Endothelial cell of umbilical vein (primary cell): ENCODE measurements at regions not wholly inside any gene's neighbourhood (a gene's known extent, or its start where the extent isn't known, plus 50 kb on each side); places are given as distances from the start of the nearest gene placed in this dataset.

ENCODE experiments used
- EZH2 ChIP-seq: IDR thresholded peaks from 2 replicates; pipeline ENCODE4 v1.6.1; 2012; ENCODE audit warnings: borderline replicate concordance, low read depth, mild to moderate bottlenecking, moderate library complexity, low read length, inconsistent platforms; ENCODE audit not compliant: severe bottlenecking
- MAX ChIP-seq: IDR thresholded peaks from 2 replicates; pipeline ENCODE4 v1.6.1; 2011; ENCODE audit not compliant: insufficient read depth, insufficient read length
- MYC ChIP-seq: IDR thresholded peaks from one replicate; pipeline ENCODE4 v1.6.1; 2011; ENCODE audit warnings: mild to moderate bottlenecking, low read depth, low read length
- POLR2A ChIP-seq: IDR thresholded peaks from 2 replicates; pipeline ENCODE4 v1.6.1; 2012; ENCODE audit warnings: low read depth, mild to moderate bottlenecking, control low read depth, low read length
- TF ChIP-seq, protein P1 (sequence below), 2 donors: IDR thresholded peaks; 1 replicate in 1 of 2; 2 replicates in 1 of 2; pipeline ENCODE4 v1.5.1; 2011; ENCODE audit warnings: low read length in 2 of 2, mild to moderate bottlenecking in 2 of 2, moderate library complexity in 2 of 2, control low read depth in 1 of 2, inconsistent platforms in 1 of 2, low read depth in 1 of 2; ENCODE audit not compliant: insufficient read depth in 1 of 2; ENCODE audit errors: extremely low read depth in 1 of 2

GRCh38 chr3:145133281-145133680, 1027.7 kb downstream of the PLOD2 start:
- TF ChIP-seq, protein P1, sequence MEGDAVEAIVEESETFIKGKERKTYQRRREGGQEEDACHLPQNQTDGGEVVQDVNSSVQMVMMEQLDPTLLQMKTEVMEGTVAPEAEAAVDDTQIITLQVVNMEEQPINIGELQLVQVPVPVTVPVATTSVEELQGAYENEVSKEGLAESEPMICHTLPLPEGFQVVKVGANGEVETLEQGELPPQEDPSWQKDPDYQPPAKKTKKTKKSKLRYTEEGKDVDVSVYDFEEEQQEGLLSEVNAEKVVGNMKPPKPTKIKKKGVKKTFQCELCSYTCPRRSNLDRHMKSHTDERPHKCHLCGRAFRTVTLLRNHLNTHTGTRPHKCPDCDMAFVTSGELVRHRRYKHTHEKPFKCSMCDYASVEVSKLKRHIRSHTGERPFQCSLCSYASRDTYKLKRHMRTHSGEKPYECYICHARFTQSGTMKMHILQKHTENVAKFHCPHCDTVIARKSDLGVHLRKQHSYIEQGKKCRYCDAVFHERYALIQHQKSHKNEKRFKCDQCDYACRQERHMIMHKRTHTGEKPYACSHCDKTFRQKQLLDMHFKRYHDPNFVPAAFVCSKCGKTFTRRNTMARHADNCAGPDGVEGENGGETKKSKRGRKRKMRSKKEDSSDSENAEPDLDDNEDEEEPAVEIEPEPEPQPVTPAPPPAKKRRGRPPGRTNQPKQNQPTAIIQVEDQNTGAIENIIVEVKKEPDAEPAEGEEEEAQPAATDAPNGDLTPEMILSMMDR (IDR thresholded peaks at IDR 0.05; ENCODE audit: extremely low read depth in 1 of 2, insufficient read depth in 1 of 2, low read depth in 1 of 2, low read length in 2 of 2), result no peak
- TF ChIP-seq MAX (no peak), POLR2A (no peak), EZH2 (no peak), MYC (no peak)
